Glutamatergic neuron (in vitro differentiated cells): ENCODE measurements at regions not wholly inside any gene's neighbourhood (a gene's known extent, or its start where the extent isn't known, plus 50 kb on each side); places are given as distances from the start of the nearest gene placed in this dataset.

Experiments used
- DNase-seq: peaks from one replicate; pipeline ENCODE4 v3.0.0; 2022
- H3K27ac Mint-ChIP-seq: one replicate; pipeline ENCODE4 v1.8.0; 2020; ENCODE audit warnings: mild to moderate bottlenecking, mixed read lengths, inconsistent platforms; ENCODE audit not compliant: unreplicated experiment
- H3K27me3 Mint-ChIP-seq: one replicate; pipeline ENCODE4 v1.8.0; 2020; ENCODE audit warnings: mild to moderate bottlenecking, moderate library complexity, mixed read lengths, inconsistent platforms; ENCODE audit not compliant: unreplicated experiment
- H3K36me3 Mint-ChIP-seq: one replicate; pipeline ENCODE4 v1.8.0; 2020; ENCODE audit warnings: mild to moderate bottlenecking, mixed read lengths, inconsistent platforms; ENCODE audit not compliant: unreplicated experiment
- H3K4me1 Mint-ChIP-seq: one replicate; pipeline ENCODE4 v1.8.0; 2020; ENCODE audit warnings: mild to moderate bottlenecking, low read depth, mixed read lengths, inconsistent platforms; ENCODE audit not compliant: unreplicated experiment
- H3K4me3 Mint-ChIP-seq: one replicate; pipeline ENCODE4 v1.8.0; 2020; ENCODE audit warnings: mild to moderate bottlenecking, mixed read lengths, inconsistent platforms; ENCODE audit not compliant: unreplicated experiment
- H3K9me3 Mint-ChIP-seq: one replicate; pipeline ENCODE4 v1.8.0; 2020; ENCODE audit warnings: mild to moderate bottlenecking, moderate library complexity, mixed read lengths, inconsistent platforms; ENCODE audit not compliant: unreplicated experiment
- CTCF ChIP-seq: fragments of 200-600 bp; sonication (generic); IDR thresholded peaks from one replicate; pipeline ENCODE4 v1.5.0; 2021; ENCODE audit not compliant: partially characterized antibody, unreplicated experiment

GRCh38 chr7:16298221-16298620 lies 123.1 kb downstream of the CRPPA start:
- Mint-ChIP-seq H3K9me3 (no peaks in the 10 kb centered on the region), H3K27ac (no peak overlapping the region), H3K4me3 (no peak overlapping the region), H3K4me1 (no peaks in the 10 kb centered on the region), H3K27me3 (no peaks in the 10 kb centered on the region), H3K36me3 (no peaks in the 10 kb centered on the region)
- DNase-seq = no peak
- TF ChIP-seq CTCF = no peak

GRCh38 chr7:16295558-16295957 lies 125.8 kb downstream of the CRPPA start:
- no peaks in the 10 kb centered on the region for H3K27me3 Mint-ChIP-seq
- H3K27ac Mint-ChIP-seq = no peak overlapping the region
- H3K4me3 Mint-ChIP-seq = no peak overlapping the region
- no peaks in the 10 kb centered on the region for H3K36me3 Mint-ChIP-seq
- no peaks in the 10 kb centered on the region for H3K4me1 Mint-ChIP-seq
- TF ChIP-seq CTCF = no peak
- no peaks in the 10 kb centered on the region for H3K9me3 Mint-ChIP-seq
- DNase-seq = no peak

DNA sequence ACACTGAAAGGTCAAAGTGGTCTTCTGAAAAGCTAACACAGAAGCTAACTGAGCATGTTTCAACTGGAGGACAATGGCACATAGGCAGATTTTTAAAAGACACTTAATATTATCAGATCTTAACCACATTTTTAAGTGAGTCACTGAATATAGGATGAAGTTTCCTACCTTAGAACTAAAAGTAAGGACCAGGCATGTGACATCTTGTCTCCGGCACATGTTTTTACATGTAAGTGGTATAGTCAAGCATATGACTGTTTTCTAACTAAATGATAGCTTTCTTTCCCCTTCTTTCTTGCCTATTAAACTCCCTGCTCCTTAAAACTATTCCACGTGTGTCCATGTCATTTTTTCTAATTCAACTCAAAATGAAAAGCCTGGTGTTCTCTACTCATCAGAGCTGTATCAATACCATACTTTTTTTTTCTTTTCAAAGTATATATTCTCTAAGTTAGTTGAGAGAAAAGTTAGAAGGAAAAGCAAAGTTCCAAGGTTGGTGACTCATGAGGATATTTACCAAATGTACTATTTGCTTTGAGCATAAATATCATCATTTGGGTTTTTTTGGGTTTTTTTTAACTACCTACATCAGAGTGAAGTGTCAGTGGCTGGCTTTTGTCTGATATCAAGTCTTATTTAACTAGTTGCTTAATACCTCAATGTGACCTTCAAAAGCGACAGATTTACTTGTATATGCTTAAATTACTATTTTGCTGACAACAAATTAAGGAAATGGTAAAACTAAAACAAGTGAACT lies 127.5 kb downstream of the CRPPA start:
- no peak overlapping the region for H3K4me3 Mint-ChIP-seq
- no peak overlapping the region for H3K27ac Mint-ChIP-seq
- H3K36me3 Mint-ChIP-seq = no peaks in the 10 kb centered on the region
- no peaks in the 10 kb centered on the region for H3K4me1 Mint-ChIP-seq
- H3K27me3 Mint-ChIP-seq = no peaks in the 10 kb centered on the region
- H3K9me3 Mint-ChIP-seq = no peaks in the 10 kb centered on the region
- DNase-seq = no peak
- TF ChIP-seq CTCF = no peak

- Mint-ChIP-seq H3K4me1 (no peaks in the 10 kb centered on the region), H3K4me3 (no peak overlapping the region), H3K36me3 (peaks cover 4% of the 10 kb centered on the region), H3K27ac (no peak overlapping the region), H3K9me3 (no peaks in the 10 kb centered on the region), H3K27me3 (no peaks in the 10 kb centered on the region)
- DNase-seq = no peak
- TF ChIP-seq CTCF = no peak
Observed at GRCh38 chr7:16284581-16284980, 136.8 kb downstream of the CRPPA start.

DNA sequence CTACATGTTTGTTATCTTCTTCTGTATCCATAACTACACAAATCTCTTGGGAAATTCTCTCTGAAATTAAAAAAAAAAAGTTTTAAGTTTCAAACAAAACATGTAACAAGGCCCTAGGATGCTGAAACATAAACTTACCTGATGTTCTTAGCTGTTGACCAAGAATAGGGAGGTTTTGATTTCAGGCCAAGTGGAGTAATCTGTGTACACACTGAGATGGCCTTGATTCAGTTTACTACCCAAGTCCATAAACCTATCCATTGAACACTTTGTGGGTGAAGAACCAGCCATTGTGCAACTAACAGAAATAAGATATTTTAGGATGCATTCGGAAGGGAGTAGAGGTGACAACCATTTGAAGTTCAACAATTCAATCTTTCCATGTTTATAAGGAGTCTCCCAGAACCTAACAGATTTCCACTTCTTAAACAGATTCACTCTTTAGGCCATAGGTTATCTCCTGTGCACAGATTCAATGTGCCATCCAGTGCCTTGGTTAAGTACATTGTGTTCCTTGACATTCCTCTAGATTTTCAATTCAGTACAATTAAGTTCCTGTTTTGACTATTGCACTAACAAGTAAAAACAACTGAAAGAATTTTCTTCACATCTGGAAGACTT lies 143.1 kb downstream of the CRPPA start:
- Mint-ChIP-seq H3K27ac (no peak overlapping the region), H3K36me3 (peaks cover 5% of the 10 kb centered on the region), H3K9me3 (no peaks in the 10 kb centered on the region), H3K27me3 (no peaks in the 10 kb centered on the region), H3K4me3 (no peak overlapping the region), H3K4me1 (no peaks in the 10 kb centered on the region)
- DNase-seq = no peak
- no peak for TF ChIP-seq CTCF
